HG03095 (cell line): ENCODE measurements at regions not wholly inside any gene's neighbourhood (a gene's known extent, or its start where the extent isn't known, plus 50 kb on each side); places are given as distances from the start of the nearest gene placed in this dataset.
"Not testable (repeated sequence)": the region's sequence is repeated elsewhere in the genome, so short reads cannot be mapped to it uniquely, and the experiment has no call there.

Source experiments
- ATAC-seq: cut with Tn5 transposase; IDR thresholded peaks from one replicate; pipeline ENCODE4 v1.9.1; 2021; ENCODE audit warnings: moderate library complexity; ENCODE audit not compliant: unreplicated experiment

DNA sequence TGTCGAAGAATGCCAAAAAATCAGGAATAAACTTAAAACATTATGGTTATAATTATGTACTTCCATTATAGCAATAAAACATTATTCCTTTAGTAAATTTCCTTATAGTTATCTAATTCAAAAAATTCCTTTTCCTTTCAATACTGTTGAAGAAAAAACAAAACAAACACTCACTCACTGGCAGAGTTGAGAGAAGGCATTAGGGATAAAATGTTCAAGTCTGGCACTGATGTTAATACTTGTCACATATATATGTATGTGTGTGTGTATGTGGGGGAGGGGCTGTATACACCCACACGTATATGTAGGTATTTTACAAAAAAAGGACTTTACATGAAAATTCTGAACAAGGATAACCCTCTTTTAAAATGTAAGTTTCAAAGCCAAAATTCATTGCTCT is 150.2 kb upstream of the MEOX2 start:
- no peak for ATAC-seq

GRCh38 chr7:15836041-15836440 is 149.6 kb upstream of the MEOX2 start:
- no peak for ATAC-seq

DNA sequence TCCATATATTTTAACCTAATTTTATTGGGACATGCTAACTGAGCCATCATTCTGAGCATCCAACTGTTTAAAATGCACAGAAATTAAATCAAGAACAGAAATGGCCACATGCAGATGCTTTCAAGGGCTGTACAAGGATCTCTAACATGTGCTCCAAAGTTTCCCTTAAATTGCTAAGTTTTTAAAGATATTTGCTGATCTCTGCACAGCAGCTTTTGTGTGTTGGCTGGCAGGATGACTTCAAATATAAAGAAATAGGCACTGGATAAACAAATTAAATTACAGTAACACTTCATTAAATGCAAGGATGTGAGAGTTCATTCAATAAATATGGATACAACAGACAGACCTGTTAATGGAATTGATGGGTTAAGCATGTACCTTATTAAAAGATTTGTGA is 148.0 kb upstream of the MEOX2 start:
- ATAC-seq, result no peak

GRCh38 chr7:15832996-15833395 is 146.5 kb upstream of the MEOX2 start:
- no peak for ATAC-seq

- ATAC-seq, result no peak
Measured at GRCh38 chr7:15831606-15832005, 145.1 kb upstream of the MEOX2 start.

DNA sequence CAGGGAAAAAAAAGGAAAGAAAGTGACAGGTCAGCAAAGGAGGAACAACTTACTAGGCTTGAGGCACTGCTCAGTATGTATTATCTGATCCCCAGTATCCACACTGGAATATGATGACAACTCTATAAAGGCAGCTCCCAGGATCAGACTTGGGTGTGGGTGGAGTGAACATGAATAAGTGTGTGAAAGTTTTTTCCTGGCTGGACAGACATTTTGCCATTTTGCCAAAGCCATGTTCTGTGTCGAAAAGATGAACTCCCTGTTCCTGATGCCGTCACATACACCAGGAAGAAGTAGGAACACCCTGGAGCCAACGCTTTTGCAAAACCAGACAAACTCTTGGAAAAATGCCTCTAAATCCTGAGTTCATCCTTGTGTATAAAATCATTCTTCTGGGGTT is 143.2 kb upstream of the MEOX2 start:
- no peak for ATAC-seq

DNA sequence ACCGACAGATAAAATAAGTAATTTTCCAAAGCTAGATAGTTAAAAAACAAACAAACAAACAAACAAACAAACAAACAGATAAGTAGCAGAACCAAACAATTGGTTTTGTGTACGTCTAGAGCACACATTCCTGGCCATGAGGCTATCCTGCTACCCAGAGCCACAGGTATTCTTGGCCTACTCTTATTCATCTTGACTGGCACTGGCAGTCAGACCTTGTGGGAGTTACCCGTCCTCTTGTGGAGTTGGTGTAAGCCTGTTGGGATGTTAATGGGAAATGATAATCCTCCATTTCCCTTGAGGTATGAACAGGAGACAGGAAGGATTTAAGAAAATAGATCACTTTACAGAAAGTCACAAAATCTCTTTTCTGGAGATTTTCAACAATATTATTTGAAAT is 142.4 kb upstream of the MEOX2 start:
- no peak for ATAC-seq

DNA sequence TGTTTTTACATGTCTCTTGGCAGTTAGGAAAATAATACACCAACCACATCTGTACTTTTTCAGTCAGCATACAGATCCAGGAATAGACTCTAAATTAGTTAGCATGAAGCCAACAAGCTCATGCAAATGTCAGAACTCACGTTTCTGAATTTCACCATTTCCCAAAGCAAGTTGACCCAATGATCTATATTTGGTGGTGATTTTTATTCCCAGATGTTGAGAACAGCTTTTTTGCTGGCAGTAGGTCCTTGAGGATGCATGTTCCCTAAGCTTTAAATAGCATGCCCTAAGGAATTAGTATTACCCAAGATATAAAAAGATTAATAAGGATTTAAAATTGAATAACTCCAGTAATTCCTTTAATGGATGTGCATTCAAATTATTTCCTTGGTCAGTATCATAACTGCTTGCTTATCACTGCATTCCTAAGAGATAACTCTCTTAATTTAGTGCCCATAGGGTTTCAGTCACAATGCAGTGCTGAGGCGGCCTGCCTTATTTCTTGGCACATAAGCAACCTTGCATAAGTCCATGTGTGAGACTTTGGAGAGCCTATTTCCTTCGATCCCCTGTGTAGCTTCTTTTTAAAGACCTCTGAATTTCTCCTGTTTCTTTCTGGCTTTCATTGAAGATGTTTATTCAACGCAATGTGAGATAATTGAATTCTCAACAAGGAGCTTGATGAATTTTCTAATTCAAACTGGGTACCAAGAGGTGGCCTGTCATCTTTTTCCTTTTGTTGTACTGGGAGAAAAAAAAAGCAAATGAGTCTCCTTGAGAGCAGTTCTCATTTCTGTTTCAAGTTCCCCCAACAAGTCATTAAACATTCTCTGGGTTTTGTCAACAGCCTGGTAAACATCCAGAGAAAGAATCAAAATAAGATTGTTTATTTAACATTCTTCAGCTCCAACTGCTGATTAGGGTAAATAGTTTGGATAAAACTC is 135.3 kb upstream of the MEOX2 start:
- ATAC-seq, result no peak

GRCh38 chr7:15820319-15820718 is 133.8 kb upstream of the MEOX2 start:
- ATAC-seq, result no peak

DNA sequence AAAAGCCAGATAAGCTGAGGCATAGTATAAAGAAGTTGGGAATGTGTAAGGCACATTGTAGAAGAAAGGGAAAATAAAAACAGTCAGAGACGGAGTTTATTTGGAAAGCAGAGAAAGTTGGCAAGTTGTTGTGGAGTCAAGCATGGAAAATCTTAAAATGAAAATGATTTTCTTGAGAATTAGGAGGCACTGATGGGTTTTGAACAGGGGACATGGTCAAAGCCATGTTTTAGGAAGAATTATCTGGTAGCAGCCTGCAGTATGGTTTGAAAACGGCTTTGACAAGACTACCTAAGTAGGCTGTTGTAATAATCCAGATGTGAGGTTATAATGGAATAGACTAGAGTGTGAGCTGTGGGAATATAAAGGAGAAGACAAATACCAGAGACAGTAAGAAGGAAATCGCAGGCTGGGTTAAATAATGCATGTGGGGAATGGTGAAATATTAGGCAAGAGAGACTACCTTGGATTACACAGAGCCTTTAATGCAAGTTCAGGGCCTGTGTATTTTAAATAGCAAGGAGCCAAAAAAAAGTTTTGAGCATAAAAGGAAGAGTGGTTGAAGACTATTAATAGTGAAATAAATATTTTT is 130.4 kb upstream of the MEOX2 start:
- no peak for ATAC-seq

DNA sequence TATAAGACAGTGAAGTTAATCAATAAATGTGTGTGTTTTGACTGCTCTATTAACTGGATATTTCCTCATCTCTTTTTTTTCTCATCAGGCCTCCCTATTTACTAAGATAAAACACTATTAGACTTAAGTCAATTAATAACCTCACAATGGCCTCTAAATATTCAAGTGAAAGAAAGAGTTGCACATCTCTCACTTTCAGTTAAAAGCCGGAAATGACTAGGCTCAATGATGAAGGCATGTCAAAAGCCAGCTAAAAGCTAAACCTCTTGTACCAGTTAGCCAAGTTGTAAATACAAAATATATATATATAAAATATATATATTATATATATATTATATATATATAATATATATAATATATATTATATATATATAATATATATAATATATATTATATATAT is 127.0 kb upstream of the MEOX2 start:
- no peak for ATAC-seq

GRCh38 chr7:15810383-15810782 is 123.9 kb upstream of the MEOX2 start:
- ATAC-seq, result not testable (repeated sequence)

- not testable (repeated sequence) for ATAC-seq
Measured at GRCh38 chr7:15809936-15810335, 123.5 kb upstream of the MEOX2 start.

- no peak for ATAC-seq
Measured at GRCh38 chr7:15805891-15806290, 119.4 kb upstream of the MEOX2 start.

- no peak for ATAC-seq
Measured at GRCh38 chr7:15802425-15802824, 115.9 kb upstream of the MEOX2 start.

GRCh38 chr7:15801551-15801950 is 115.1 kb upstream of the MEOX2 start:
- no peak for ATAC-seq

DNA sequence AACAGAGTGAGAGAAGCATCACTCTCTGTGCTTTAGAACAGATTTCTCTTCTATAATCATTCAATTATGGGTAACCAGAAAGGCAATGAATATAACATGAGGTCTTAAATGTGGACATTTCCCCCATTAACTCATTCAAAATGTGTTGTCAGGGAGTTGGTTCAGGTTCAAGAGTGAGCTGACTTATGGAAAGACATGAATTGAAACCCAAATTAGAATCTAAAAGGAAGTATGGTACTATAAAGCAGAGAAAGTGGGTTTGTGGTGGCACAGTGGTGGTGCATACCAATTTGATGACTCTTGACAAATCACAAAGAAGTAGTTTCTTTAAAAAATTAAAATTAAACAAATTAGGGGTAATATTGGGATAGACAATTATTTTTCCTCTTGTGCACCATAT is 114.6 kb upstream of the MEOX2 start:
- no peak for ATAC-seq

DNA sequence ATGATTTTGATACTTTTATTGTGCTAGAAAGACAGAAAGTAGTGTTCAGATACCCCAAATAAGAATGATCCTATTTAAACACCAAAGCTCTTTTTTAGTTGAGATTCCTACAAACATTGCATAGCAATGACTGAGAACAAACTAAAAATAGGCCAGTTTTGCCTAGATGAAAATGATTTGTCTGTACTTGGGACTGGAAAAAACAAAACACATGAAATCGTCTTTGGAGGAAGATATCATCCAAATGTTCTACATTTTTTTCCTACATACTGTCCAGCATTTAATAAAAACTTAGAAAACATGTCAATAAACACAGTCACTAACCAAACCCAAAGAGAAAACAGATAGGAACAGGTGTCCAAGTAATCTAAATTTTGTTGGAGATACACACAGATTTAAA is 111.6 kb upstream of the MEOX2 start:
- ATAC-seq, result no peak

DNA sequence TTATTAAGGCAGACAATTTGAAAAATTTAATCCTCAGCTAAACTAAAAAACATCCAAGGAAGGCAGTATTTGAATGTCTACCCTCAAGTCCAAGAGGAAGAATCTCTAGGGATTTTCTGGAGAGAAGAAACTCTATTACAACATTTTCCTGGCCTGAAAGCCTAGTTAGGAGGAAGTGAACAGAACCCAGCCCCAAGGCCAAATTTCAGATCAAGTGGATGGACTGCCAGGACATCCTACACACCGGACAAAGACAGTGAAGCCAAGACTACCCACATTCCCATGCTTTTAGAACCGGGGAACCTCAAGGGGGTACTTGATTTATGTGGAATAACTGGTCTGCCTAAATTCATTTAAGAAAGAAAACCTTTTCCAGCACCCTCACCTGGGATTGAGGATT is 108.9 kb upstream of the MEOX2 start:
- ATAC-seq, result no peak

- ATAC-seq, result no peak
Measured at GRCh38 chr7:15794801-15795200, 108.3 kb upstream of the MEOX2 start.

GRCh38 chr7:15784694-15785030 is 98.2 kb upstream of the MEOX2 start:
- no peak for ATAC-seq

DNA sequence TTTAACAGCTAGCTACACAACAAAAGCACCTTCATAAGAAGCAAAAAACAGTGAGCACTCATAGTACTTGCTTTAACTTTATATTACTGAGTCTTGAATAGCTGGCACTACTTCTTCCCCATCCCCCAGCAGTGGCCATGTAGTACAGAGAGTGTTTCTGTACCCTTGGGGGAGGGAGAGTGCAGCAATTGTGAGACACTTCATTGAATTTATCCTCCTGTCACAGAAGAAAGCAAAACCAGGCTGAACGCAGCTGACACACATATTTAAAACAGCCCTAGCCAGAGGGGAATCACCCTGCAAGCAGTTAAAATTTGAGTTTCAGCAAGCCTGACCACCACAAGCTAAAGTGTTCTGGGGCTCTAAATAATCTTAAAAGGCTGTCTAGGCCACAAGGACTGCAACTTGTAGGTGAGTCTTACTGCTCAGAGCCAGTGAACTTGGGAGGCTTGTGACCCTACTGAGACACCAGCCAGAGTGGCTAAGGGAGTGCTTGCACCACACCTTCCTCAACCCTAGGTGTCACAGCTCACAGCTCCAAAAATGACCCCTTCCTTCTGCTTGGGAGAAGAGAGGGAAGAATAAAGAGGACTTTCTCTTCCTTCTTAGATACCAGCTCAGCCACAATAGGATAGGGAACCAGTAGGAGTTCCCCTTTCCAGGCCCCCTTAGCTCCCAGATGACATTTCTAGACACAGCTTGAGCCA is 97.7 kb upstream of the MEOX2 start:
- ATAC-seq, result no peak
